ENCODE measurements at regions not wholly inside any gene's neighbourhood (a gene's known extent, or its start where the extent isn't known, plus 50 kb on each side); places are given as distances from the start of the nearest gene placed in this dataset.

DNA sequence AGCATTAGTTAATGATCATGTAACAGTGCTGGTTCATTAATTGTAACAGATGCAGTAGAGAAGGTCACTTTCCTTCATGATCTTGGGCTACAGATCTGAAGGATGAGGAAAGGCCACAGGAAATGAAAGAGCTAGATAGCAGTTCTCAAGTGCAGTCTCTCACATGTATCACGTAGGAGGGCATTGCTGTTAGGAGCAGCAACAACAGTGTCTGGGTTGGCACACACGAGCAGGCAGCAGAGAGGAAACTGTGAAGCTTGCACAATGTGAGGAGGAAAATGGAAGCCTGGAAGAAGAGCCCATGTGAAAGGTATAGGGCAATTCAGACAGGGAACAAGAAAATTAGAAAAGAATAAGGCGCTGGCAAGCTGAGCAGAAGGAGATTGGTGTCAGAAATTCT, 1741.5 kb downstream of the PCDH9 start:
- Histone ChIP-seq H3K9ac (ENCODE audit: low read length) (no peak overlapping the region; the same call in 1 of the 2 replicates), H2AFZ (ENCODE audit: low read depth, low read length, severe bottlenecking) (peak overlapping the region; percentile 99), H3F3A (ENCODE audit: insufficient read depth) (no peaks in the 10 kb centered on the region), H3K9me3 (ENCODE audit: insufficient read depth, low read length) (peaks cover 2% of the 10 kb centered on the region; the same call in 1 of the 2 replicates), H3K36me3 (ENCODE audit: low read length) (no peaks in the 10 kb centered on the region), H3K4me3 (ENCODE audit: insufficient read depth, low read length, poor library complexity, severe bottlenecking) (no peak overlapping the region), H3K27me3 (ENCODE audit: low read length) (no peaks in the 10 kb centered on the region), H3K27ac (ENCODE audit: low read depth, low read length) (no peak overlapping the region), H4K20me1 (ENCODE audit: low read depth, low read length) (no peaks in the 10 kb centered on the region), H3K79me2 (ENCODE audit: insufficient read depth, low read length) (no peaks in the 10 kb centered on the region), H3K4me2 (ENCODE audit: low read depth, low read length, poor library complexity, severe bottlenecking) (peak overlapping the region; percentile 46), H3K9me2 (replicated peaks; ENCODE audit: insufficient read depth, low read length) (no peaks in the 10 kb centered on the region)
- TF ChIP-seq, protein P1, sequence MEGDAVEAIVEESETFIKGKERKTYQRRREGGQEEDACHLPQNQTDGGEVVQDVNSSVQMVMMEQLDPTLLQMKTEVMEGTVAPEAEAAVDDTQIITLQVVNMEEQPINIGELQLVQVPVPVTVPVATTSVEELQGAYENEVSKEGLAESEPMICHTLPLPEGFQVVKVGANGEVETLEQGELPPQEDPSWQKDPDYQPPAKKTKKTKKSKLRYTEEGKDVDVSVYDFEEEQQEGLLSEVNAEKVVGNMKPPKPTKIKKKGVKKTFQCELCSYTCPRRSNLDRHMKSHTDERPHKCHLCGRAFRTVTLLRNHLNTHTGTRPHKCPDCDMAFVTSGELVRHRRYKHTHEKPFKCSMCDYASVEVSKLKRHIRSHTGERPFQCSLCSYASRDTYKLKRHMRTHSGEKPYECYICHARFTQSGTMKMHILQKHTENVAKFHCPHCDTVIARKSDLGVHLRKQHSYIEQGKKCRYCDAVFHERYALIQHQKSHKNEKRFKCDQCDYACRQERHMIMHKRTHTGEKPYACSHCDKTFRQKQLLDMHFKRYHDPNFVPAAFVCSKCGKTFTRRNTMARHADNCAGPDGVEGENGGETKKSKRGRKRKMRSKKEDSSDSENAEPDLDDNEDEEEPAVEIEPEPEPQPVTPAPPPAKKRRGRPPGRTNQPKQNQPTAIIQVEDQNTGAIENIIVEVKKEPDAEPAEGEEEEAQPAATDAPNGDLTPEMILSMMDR (IDR thresholded peaks at IDR 0.05; ENCODE audit: insufficient read depth, low read length, poor library complexity, severe bottlenecking): no peak
- no peak for TF ChIP-seq EZH2phosphoT487 (conservative IDR thresholded peaks at IDR 0.05; ENCODE audit: low read length)

DNA sequence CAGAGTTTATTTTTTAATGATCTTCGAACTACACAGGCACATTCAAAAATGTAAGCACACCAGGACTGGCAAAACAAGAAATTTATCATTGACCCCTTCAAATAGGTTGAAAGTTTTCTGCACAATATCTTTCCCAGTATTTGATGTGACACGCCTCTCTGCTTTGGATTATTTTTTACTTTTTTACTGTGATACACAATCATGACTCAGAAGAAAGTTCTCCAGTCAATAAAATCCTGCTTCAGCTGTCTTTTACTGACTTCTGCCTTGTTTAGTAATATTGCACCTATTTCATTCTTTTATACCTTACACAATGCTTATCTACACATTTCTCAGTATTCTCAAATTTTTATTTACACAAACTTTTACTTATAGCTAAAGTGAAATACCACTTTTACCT, 1750.4 kb downstream of the PCDH9 start:
- H3K4me2 ChIP-seq (ENCODE audit: low read depth, low read length, poor library complexity, severe bottlenecking): no peak overlapping the region
- H3K4me3 ChIP-seq (ENCODE audit: insufficient read depth, low read length, poor library complexity, severe bottlenecking): no peak overlapping the region
- peak overlapping the region; percentile 75 for H2AFZ ChIP-seq (ENCODE audit: low read depth, low read length, severe bottlenecking)
- no peaks in the 10 kb centered on the region for H3K27me3 ChIP-seq (ENCODE audit: low read length)
- no peaks in the 10 kb centered on the region for H3K79me2 ChIP-seq (ENCODE audit: insufficient read depth, low read length)
- TF ChIP-seq EZH2phosphoT487 (conservative IDR thresholded peaks at IDR 0.05; ENCODE audit: low read length): no peak
- TF ChIP-seq, protein P1 (IDR thresholded peaks at IDR 0.05; ENCODE audit: insufficient read depth, low read length, poor library complexity, severe bottlenecking): no peak
- no peaks in the 10 kb centered on the region for H4K20me1 ChIP-seq (ENCODE audit: low read depth, low read length)
- H3K9me3 ChIP-seq (ENCODE audit: insufficient read depth, low read length): peaks cover 6% of the 10 kb centered on the region; the same call in 1 of the 2 replicates
- no peaks in the 10 kb centered on the region for H3K9me2 ChIP-seq (replicated peaks; ENCODE audit: insufficient read depth, low read length)
- no peaks in the 10 kb centered on the region for H3F3A ChIP-seq (ENCODE audit: insufficient read depth)
- H3K27ac ChIP-seq (ENCODE audit: low read depth, low read length): no peak overlapping the region
- H3K36me3 ChIP-seq (ENCODE audit: low read length): no peaks in the 10 kb centered on the region
- H3K9ac ChIP-seq (ENCODE audit: low read length): no peak overlapping the region

DNA sequence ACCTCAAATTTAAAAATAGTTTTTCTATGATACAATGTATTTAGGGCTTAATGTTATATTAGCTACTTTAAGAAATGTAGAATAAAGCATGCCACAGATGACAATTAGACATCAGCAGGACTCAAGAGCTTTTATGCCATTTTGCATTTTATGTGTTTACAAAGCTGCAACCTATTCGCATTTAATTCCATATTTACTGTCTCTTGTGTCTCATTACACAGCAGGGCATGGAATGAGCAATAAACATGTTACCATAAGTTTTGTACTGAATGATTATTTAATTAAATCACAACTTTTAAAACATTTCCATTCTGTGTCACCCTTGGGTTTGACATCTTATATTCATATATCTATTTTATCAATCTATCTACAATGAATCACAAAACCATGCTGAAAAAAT, 1756.9 kb downstream of the PCDH9 start:
- H3K4me3 ChIP-seq (ENCODE audit: insufficient read depth, low read length, poor library complexity, severe bottlenecking): no peak overlapping the region
- H2AFZ ChIP-seq (ENCODE audit: low read depth, low read length, severe bottlenecking): no peak overlapping the region
- H3K9ac ChIP-seq (ENCODE audit: low read length): no peak overlapping the region
- H3K27me3 ChIP-seq (ENCODE audit: low read length): no peaks in the 10 kb centered on the region
- TF ChIP-seq, protein P1 (IDR thresholded peaks at IDR 0.05; ENCODE audit: insufficient read depth, low read length, poor library complexity, severe bottlenecking): no peak
- no peak for TF ChIP-seq EZH2phosphoT487 (conservative IDR thresholded peaks at IDR 0.05; ENCODE audit: low read length)
- H3K9me2 ChIP-seq (replicated peaks; ENCODE audit: insufficient read depth, low read length): no peaks in the 10 kb centered on the region
- H3K79me2 ChIP-seq (ENCODE audit: insufficient read depth, low read length): no peaks in the 10 kb centered on the region
- H3K9me3 ChIP-seq (ENCODE audit: insufficient read depth, low read length): peaks cover 4% of the 10 kb centered on the region; the same call in 1 of the 2 replicates
- H3K36me3 ChIP-seq (ENCODE audit: low read length): no peaks in the 10 kb centered on the region
- no peak overlapping the region for H3K27ac ChIP-seq (ENCODE audit: low read depth, low read length)
- no peaks in the 10 kb centered on the region for H3F3A ChIP-seq (ENCODE audit: insufficient read depth)
- no peaks in the 10 kb centered on the region for H4K20me1 ChIP-seq (ENCODE audit: low read depth, low read length)
- H3K4me2 ChIP-seq (ENCODE audit: low read depth, low read length, poor library complexity, severe bottlenecking): no peak overlapping the region

Data from SU-DHL-6 (cell line).